Peyer's patch (tissue), 4 donors: ENCODE measurements at regions not wholly inside any gene's neighbourhood (a gene's known extent, or its start where the extent isn't known, plus 50 kb on each side); places are given as distances from the start of the nearest gene placed in this dataset.

ENCODE experiments used
- DNase-seq, 3 donors: peaks; one replicate each; pipeline ENCODE4 v3.0.0-alpha.2; 2017 to 2019
- H3K27ac ChIP-seq, 4 donors: fragments of 200-600 bp; sonication (generic); one replicate each; pipeline ENCODE4 v1.5.1; 2016 to 2019
- H3K27me3 ChIP-seq, 2 donors: fragments of 200-600 bp; sonication (generic); one replicate each; pipeline ENCODE4 v1.5.1; 2019
- H3K36me3 ChIP-seq, 3 donors: fragments of 200-600 bp; sonication (generic); one replicate each; pipeline ENCODE4 v1.5.1; 2016 to 2019
- H3K4me1 ChIP-seq, 4 donors: fragments of 200-600 bp; sonication (generic); one replicate each; pipeline ENCODE4 v1.5.1; 2016 to 2019
- H3K4me3 ChIP-seq, 4 donors: fragments of 200-600 bp; sonication (generic); 1 replicate in 3 of 4; 2 replicates in 1 of 4; pipeline ENCODE4 v1.5.1; 2016 to 2019; ENCODE audit warnings: mild to moderate bottlenecking in 1 of 4
- H3K9me3 ChIP-seq, 4 donors: fragments of 200-600 bp; sonication (generic); one replicate each; pipeline ENCODE4 v1.5.1; 2016 to 2019; ENCODE audit warnings: mild to moderate bottlenecking in 1 of 4
- POLR2A ChIP-seq, 2 donors: fragments of 450-650 bp; IDR thresholded peaks; one replicate each; pipeline ENCODE4 v1.5.1; 2017; ENCODE audit warnings: antibody characterized with exemption in 2 of 2, mild to moderate bottlenecking in 2 of 2, moderate library complexity in 2 of 2
- TF ChIP-seq, protein P1 (sequence below), 6 experiments: fragments of 450-650 bp in 4 of 6; fragments of 200-600 bp in 2 of 6; sonication (generic) in 1 of 6; IDR thresholded peaks; one replicate each; pipeline ENCODE4 v1.5.1; 2017 to 2019; ENCODE audit warnings: antibody characterized with exemption in 6 of 6, mild to moderate bottlenecking in 3 of 6, moderate library complexity in 1 of 6

DNA sequence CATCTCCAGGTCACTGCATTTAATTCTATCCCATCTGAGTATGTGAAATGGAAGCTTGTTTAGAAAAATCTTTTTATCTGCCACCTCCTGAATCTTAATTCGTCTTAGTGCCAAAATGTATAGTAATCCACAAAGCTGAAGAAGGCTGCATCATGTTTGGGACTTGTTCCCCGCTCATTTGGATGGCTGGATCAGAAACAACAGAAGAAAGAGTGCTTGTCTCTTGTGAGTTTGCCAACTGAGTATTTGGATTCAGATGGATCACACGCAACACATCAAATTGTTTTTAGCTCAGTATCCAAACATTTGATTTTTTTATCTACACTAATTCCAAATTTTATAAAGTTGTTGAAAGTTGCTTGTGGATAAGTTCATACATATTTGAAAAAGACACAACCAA lies 197.2 kb upstream of the PAPPA start:
- TF ChIP-seq POLR2A (IDR thresholded peaks at IDR 0.05), result no peak
- TF ChIP-seq, protein P1, sequence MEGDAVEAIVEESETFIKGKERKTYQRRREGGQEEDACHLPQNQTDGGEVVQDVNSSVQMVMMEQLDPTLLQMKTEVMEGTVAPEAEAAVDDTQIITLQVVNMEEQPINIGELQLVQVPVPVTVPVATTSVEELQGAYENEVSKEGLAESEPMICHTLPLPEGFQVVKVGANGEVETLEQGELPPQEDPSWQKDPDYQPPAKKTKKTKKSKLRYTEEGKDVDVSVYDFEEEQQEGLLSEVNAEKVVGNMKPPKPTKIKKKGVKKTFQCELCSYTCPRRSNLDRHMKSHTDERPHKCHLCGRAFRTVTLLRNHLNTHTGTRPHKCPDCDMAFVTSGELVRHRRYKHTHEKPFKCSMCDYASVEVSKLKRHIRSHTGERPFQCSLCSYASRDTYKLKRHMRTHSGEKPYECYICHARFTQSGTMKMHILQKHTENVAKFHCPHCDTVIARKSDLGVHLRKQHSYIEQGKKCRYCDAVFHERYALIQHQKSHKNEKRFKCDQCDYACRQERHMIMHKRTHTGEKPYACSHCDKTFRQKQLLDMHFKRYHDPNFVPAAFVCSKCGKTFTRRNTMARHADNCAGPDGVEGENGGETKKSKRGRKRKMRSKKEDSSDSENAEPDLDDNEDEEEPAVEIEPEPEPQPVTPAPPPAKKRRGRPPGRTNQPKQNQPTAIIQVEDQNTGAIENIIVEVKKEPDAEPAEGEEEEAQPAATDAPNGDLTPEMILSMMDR (IDR thresholded peaks at IDR 0.05), result no peak
- no peaks in the 10 kb centered on the region for H3K9me3 ChIP-seq
- H3K36me3 ChIP-seq, result no peaks in the 10 kb centered on the region
- no peak for DNase-seq
- H3K27me3 ChIP-seq, result no peaks in the 10 kb centered on the region
- H3K4me3 ChIP-seq, result no peak overlapping the region
- H3K4me1 ChIP-seq, result no peaks in the 10 kb centered on the region
- no peak overlapping the region for H3K27ac ChIP-seq

DNA sequence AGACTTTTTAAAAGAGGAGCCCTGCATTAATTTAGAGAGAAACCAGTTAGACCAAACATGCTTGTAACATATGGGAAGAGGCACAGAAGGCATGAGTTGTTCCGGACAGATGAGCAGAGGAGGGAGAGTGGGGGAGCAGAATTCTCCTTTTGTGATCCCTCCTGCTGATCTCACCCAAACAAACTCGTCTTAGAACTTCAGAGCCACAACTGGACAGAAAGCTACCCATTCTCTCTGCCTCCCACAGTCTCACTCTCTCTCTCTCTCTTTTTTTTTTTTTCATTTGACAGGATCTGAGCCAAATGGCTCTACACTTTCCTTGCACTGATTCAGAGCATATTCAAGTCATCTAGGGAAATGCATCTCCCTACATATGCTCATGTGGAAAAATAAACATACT lies 196.0 kb upstream of the PAPPA start:
- H3K36me3 ChIP-seq, result no peaks in the 10 kb centered on the region
- no peaks in the 10 kb centered on the region for H3K4me1 ChIP-seq
- TF ChIP-seq, protein P1 (IDR thresholded peaks at IDR 0.05), result no peak
- TF ChIP-seq POLR2A (IDR thresholded peaks at IDR 0.05), result no peak
- H3K4me3 ChIP-seq, result no peak overlapping the region
- no peak overlapping the region for H3K27ac ChIP-seq
- no peak for DNase-seq
- no peaks in the 10 kb centered on the region for H3K9me3 ChIP-seq
- H3K27me3 ChIP-seq, result no peaks in the 10 kb centered on the region

DNA sequence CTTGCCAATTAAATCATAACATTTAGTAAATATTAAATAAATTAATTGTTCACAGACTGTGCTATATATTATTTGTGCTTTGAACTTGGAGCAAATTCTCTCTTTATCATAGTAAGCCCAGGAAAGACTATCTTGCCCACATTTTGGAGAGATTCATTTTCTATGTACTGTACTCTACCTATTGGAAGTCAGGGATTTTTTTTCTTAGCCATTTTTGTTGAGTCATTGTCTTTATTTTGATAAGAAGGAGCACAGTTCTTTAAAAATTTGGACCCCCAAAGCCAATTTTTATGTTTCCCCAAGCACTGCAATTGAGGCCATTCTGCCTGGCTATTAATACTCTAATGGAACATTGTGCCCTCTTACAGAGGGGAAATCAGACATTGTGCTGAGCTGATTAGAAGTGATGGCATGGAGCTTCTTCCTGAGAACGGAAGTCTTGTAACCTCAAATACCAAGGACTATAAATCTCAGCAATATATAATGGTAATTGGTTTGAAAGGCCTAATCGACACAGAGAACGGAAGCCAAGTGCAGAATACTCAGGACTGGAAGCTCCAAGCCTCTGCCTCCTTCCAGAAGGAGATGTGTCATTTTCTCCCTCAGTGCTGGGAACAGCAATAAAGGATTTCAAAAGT lies 188.8 kb upstream of the PAPPA start:
- H3K9me3 ChIP-seq, result no peaks in the 10 kb centered on the region
- no peaks in the 10 kb centered on the region for H3K36me3 ChIP-seq
- no peak overlapping the region for H3K4me3 ChIP-seq
- no peak for TF ChIP-seq POLR2A (IDR thresholded peaks at IDR 0.05)
- TF ChIP-seq, protein P1 (IDR thresholded peaks at IDR 0.05), result no peak
- no peak overlapping the region for H3K27ac ChIP-seq
- H3K4me1 ChIP-seq, result no peaks in the 10 kb centered on the region
- DNase-seq, result no peak
- no peaks in the 10 kb centered on the region for H3K27me3 ChIP-seq

DNA sequence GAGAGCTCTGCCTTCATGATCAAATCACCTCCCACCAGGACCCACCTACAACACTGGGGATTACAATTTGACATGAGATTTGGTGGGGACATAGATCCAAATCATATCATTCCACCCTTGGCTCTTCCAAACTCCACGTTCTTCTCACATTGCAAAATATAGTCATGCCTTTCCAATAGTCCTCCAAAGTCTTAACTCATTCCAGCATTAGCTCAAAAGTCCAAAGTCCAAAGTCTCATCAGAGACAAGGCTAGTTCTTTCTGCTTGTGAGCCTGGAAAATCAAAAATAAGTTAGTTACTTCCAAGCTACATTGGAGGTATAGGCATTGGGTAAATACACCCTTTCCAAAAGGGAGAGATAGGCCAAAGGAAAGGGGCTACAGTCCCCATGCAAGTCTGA lies 186.9 kb upstream of the PAPPA start:
- H3K36me3 ChIP-seq, result no peaks in the 10 kb centered on the region
- DNase-seq, result no peak
- no peaks in the 10 kb centered on the region for H3K9me3 ChIP-seq
- H3K4me3 ChIP-seq, result no peak overlapping the region
- TF ChIP-seq, protein P1 (IDR thresholded peaks at IDR 0.05), result no peak
- TF ChIP-seq POLR2A (IDR thresholded peaks at IDR 0.05), result no peak
- no peaks in the 10 kb centered on the region for H3K4me1 ChIP-seq
- no peak overlapping the region for H3K27ac ChIP-seq
- no peaks in the 10 kb centered on the region for H3K27me3 ChIP-seq

DNA sequence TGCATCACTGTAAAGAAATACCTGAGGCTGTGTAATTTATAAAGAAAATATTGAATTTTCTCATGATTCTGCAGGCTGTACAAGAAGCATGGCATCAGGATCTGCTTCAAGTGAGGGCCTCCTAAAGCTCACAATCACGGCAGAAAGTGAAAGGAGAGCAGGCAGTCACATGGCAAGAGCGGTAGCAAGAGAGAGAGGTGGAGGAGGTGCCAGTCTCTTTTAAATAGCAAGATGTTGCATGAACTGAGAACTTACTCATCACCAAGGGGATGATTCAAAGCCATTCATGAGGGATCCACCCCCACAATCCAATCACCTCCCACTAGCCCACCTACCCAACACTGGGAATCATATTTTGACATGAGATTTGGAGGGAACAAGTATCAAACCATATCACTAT lies 184.5 kb upstream of the PAPPA start:
- Histone ChIP-seq H3K4me1 (no peaks in the 10 kb centered on the region), H3K36me3 (no peaks in the 10 kb centered on the region), H3K27ac (no peak overlapping the region), H3K27me3 (no peaks in the 10 kb centered on the region), H3K4me3 (no peak overlapping the region), H3K9me3 (no peaks in the 10 kb centered on the region)
- no peak for DNase-seq
- TF ChIP-seq, protein P1 (IDR thresholded peaks at IDR 0.05), result no peak
- TF ChIP-seq POLR2A (IDR thresholded peaks at IDR 0.05), result no peak

DNA sequence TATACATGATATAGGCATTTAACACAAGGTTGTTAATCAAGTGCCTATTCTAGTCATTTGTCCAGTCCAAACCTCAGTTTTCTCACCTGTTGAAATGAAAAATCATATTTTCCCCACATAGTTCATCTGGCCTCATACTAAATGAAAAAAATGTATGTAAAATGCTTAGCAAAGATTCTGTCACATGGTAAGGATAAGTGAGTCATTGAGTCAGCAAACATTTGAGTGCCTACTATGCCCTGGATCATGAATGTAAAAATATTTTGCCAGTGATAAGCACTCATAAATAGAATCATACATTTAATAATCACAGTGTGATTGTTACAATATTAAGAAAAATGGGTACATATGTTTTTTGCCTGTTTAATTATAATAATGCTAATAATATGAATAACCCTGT lies 181.2 kb upstream of the PAPPA start:
- Histone ChIP-seq H3K27me3 (no peaks in the 10 kb centered on the region), H3K9me3 (no peaks in the 10 kb centered on the region)

More for the DNA sequence above, 181.2 kb upstream of the PAPPA start:
- Histone ChIP-seq H3K4me1 (no peaks in the 10 kb centered on the region), H3K27ac (no peak overlapping the region), H3K4me3 (no peak overlapping the region), H3K36me3 (no peaks in the 10 kb centered on the region)
- TF ChIP-seq, protein P1 (IDR thresholded peaks at IDR 0.05), result no peak
- no peak for TF ChIP-seq POLR2A (IDR thresholded peaks at IDR 0.05)
- no peak for DNase-seq
